GM23338 (cell line): ENCODE measurements at regions not wholly inside any gene's neighbourhood (a gene's known extent, or its start where the extent isn't known, plus 50 kb on each side); places are given as distances from the start of the nearest gene placed in this dataset.

ENCODE experiments used
- ATAC-seq: fragments of 200-7000 bp; cut with Tn5 transposase; 3 replicates; pipeline ENCODE4 v1.9.1; 2020
- DNase-seq: peaks from one replicate; pipeline ENCODE4 v3.0.0-alpha.2; 2015; ENCODE audit warnings: low spot score
- H2AFZ ChIP-seq: fragments of 200-600 bp; sonication (generic); 2 replicates; pipeline ENCODE4 v1.8.0; 2016; ENCODE audit warnings: antibody characterized with exemption, mild to moderate bottlenecking, moderate library complexity
- H3F3A ChIP-seq: fragments of 200-600 bp; sonication (generic); replicated peaks from 2 replicates; pipeline ENCODE4 v1.8.0; 2017; ENCODE audit warnings: antibody characterized with exemption, mixed run types, low read depth
- H3K27ac ChIP-seq: fragments of 200-600 bp; sonication (generic); 2 replicates; pipeline ENCODE4 v1.6.1; 2016; ENCODE audit warnings: low read depth
- H3K27me3 ChIP-seq: fragments of 200-600 bp; sonication (generic); 2 replicates; pipeline ENCODE4 v1.8.0; 2016; ENCODE audit warnings: mild to moderate bottlenecking, mixed run types, moderate library complexity; ENCODE audit not compliant: insufficient read depth
- H3K36me3 ChIP-seq: fragments of 200-600 bp; sonication (generic); 2 replicates; pipeline ENCODE4 v1.8.0; 2016; ENCODE audit warnings: mild to moderate bottlenecking; ENCODE audit not compliant: insufficient read depth
- H3K4me1 ChIP-seq: fragments of 200-600 bp; sonication (generic); 2 replicates; pipeline ENCODE4 v1.8.0; 2016; ENCODE audit warnings: mild to moderate bottlenecking, moderate library complexity; ENCODE audit not compliant: insufficient read depth
- H3K4me2 ChIP-seq: fragments of 200-600 bp; sonication (generic); 2 replicates; pipeline ENCODE4 v1.7.1; 2017; ENCODE audit warnings: mixed run types
- H3K4me3 ChIP-seq: fragments of 200-600 bp; sonication (generic); 2 replicates; pipeline ENCODE4 v1.6.1; 2016; ENCODE audit warnings: mixed run types
- H3K79me2 ChIP-seq: fragments of 200-600 bp; sonication (generic); replicated peaks from 2 replicates; pipeline ENCODE4 v1.8.0; 2017; ENCODE audit warnings: mild to moderate bottlenecking; ENCODE audit not compliant: insufficient read depth
- H3K9me2 ChIP-seq: fragments of 200-600 bp; sonication (generic); 2 replicates; pipeline ENCODE4 v1.8.0; 2017; ENCODE audit not compliant: insufficient read depth
- H4K20me1 ChIP-seq: fragments of 200-600 bp; sonication (generic); replicated peaks from 2 replicates; pipeline ENCODE4 v1.8.0; 2017; ENCODE audit warnings: mild to moderate bottlenecking; ENCODE audit not compliant: insufficient read depth
- H3K27ac Mint-ChIP-seq: 2 replicates; pipeline ENCODE4 v1.8.0; 2020; ENCODE audit warnings: inconsistent platforms, mild to moderate bottlenecking, moderate library complexity, mixed read lengths
- H3K27me3 Mint-ChIP-seq: 3 replicates; pipeline ENCODE4 v1.8.0; 2022; ENCODE audit warnings: low read depth, mild to moderate bottlenecking, moderate library complexity, mixed read lengths, inconsistent platforms; ENCODE audit not compliant: insufficient read depth, poor library complexity
- H3K36me3 Mint-ChIP-seq: 3 replicates; pipeline ENCODE4 v1.8.0; 2021; ENCODE audit warnings: low read depth, mild to moderate bottlenecking, inconsistent platforms, moderate library complexity, mixed read lengths
- H3K4me1 Mint-ChIP-seq: 3 replicates; pipeline ENCODE4 v1.8.0; 2020; ENCODE audit warnings: mild to moderate bottlenecking, inconsistent platforms, mixed read lengths
- H3K4me3 Mint-ChIP-seq: 3 replicates; pipeline ENCODE4 v1.8.0; 2021; ENCODE audit warnings: moderate library complexity, mild to moderate bottlenecking, inconsistent platforms, mixed read lengths
- H3K9me3 Mint-ChIP-seq: 3 replicates; pipeline ENCODE4 v1.8.0; 2020; ENCODE audit warnings: moderate library complexity, mild to moderate bottlenecking, inconsistent platforms, mixed read lengths
- CREB1 ChIP-seq: fragments of 250-450 bp; sonication (Bioruptor Pico); IDR thresholded peaks from 2 replicates; pipeline ENCODE4 v1.5.0; 2020; ENCODE audit warnings: low read depth, mild to moderate bottlenecking, moderate library complexity
- CTCF ChIP-seq, 2 experiments: fragments of 200-600 bp in 1 of 2; sonication (generic) in 1 of 2; conservative IDR thresholded peaks; 2 replicates each; pipeline versions ENCODE4 v1.5.1 to v1.6.1; 2016 to 2017; ENCODE audit warnings: antibody characterized with exemption in 2 of 2, low read depth in 2 of 2, mild to moderate bottlenecking in 2 of 2, moderate library complexity in 1 of 2
- EZH2 ChIP-seq: fragments of 200-600 bp; sonication (generic); IDR thresholded peaks from one replicate; pipeline ENCODE4 v1.8.0; 2017; ENCODE audit warnings: antibody characterized with exemption, mild to moderate bottlenecking, low read depth; ENCODE audit not compliant: unreplicated experiment
- EZH2phosphoT487 ChIP-seq: fragments of 200-600 bp; sonication (generic); IDR thresholded peaks from one replicate; pipeline ENCODE4 v1.8.1; 2018; ENCODE audit warnings: antibody characterized with exemption; ENCODE audit not compliant: unreplicated experiment
- JUNB ChIP-seq: IDR thresholded peaks from one replicate; pipeline ENCODE4 v1.6.1; 2016; ENCODE audit warnings: antibody characterized with exemption; ENCODE audit not compliant: unreplicated experiment
- NANOG ChIP-seq: IDR thresholded peaks from 2 replicates; pipeline ENCODE4 v1.6.1; 2016; ENCODE audit warnings: antibody characterized with exemption, borderline replicate concordance
- POLR2AphosphoS5 ChIP-seq: IDR thresholded peaks from 2 replicates; pipeline ENCODE4 v1.6.1; 2016; ENCODE audit warnings: antibody characterized with exemption, low read depth
- REST ChIP-seq: IDR thresholded peaks from one replicate; pipeline ENCODE4 v1.6.1; 2018; ENCODE audit warnings: antibody characterized with exemption; ENCODE audit not compliant: unreplicated experiment
- STAT1 ChIP-seq: IDR thresholded peaks from one replicate; pipeline ENCODE4 v1.6.1; 2016; ENCODE audit warnings: antibody characterized with exemption; ENCODE audit not compliant: unreplicated experiment
- ZNF114 ChIP-seq: fragments of 250-450 bp; sonication (Bioruptor Pico); IDR thresholded peaks from 2 replicates; pipeline ENCODE4 v1.5.0; 2020; ENCODE audit warnings: mild to moderate bottlenecking, moderate library complexity
- ZNF331 ChIP-seq: fragments of 250-450 bp; sonication (Bioruptor Pico); IDR thresholded peaks from 2 replicates; pipeline ENCODE4 v1.5.0; 2020; ENCODE audit warnings: low read depth, mild to moderate bottlenecking, moderate library complexity
- TF ChIP-seq, protein P1 (sequence below): IDR thresholded peaks from 2 replicates; pipeline ENCODE4 v1.6.1; 2016; ENCODE audit warnings: antibody characterized with exemption

GRCh38 chr1:71200503-71200902, 119.7 kb upstream of the ZRANB2 start:
- Mint-ChIP-seq H3K4me1 (no peaks in the 10 kb centered on the region), H3K9me3 (no peaks in the 10 kb centered on the region), H3K36me3 (no peaks in the 10 kb centered on the region), H3K4me3 (no peak overlapping the region), H3K27me3 (no peaks in the 10 kb centered on the region), H3K27ac (no peak overlapping the region)
- H3K27ac ChIP-seq: no peak overlapping the region
- H3K4me1 ChIP-seq: no peaks in the 10 kb centered on the region
- no peak for TF ChIP-seq ZNF331 (CRISPR knock-in tag)
- no peak for TF ChIP-seq CREB1 (CRISPR knock-in tag)
- TF ChIP-seq ZNF114 (CRISPR knock-in tag): no peak
- no peak for TF ChIP-seq EZH2
- no peak for TF ChIP-seq JUNB
- no peak for TF ChIP-seq STAT1
- TF ChIP-seq EZH2phosphoT487: no peak
- no peak for TF ChIP-seq CTCF (conservative IDR thresholded peaks at IDR 0.05; ENCODE audit: low read depth in 2 of 2)
- no peak for TF ChIP-seq POLR2AphosphoS5
- no peak for TF ChIP-seq REST
- TF ChIP-seq, protein P1, sequence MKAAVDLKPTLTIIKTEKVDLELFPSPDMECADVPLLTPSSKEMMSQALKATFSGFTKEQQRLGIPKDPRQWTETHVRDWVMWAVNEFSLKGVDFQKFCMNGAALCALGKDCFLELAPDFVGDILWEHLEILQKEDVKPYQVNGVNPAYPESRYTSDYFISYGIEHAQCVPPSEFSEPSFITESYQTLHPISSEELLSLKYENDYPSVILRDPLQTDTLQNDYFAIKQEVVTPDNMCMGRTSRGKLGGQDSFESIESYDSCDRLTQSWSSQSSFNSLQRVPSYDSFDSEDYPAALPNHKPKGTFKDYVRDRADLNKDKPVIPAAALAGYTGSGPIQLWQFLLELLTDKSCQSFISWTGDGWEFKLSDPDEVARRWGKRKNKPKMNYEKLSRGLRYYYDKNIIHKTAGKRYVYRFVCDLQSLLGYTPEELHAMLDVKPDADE: no peak
- no peak for TF ChIP-seq NANOG
- DNase-seq: no peak
- ATAC-seq: no peak
- no peak overlapping the region for H3K4me3 ChIP-seq
- no peaks in the 10 kb centered on the region for H3K27me3 ChIP-seq
- no peak overlapping the region for H2AFZ ChIP-seq
- H4K20me1 ChIP-seq: no peaks in the 10 kb centered on the region
- H3K9me2 ChIP-seq: no peaks in the 10 kb centered on the region
- H3F3A ChIP-seq: no peaks in the 10 kb centered on the region
- no peak overlapping the region for H3K4me2 ChIP-seq
- no peaks in the 10 kb centered on the region for H3K79me2 ChIP-seq
- no peaks in the 10 kb centered on the region for H3K36me3 ChIP-seq
